NCI-H146 treated with DMSO at 0.1 percent for 48 hours (cell line): ENCODE measurements at regions not wholly inside any gene's neighbourhood (a gene's known extent, or its start where the extent isn't known, plus 50 kb on each side); places are given as distances from the start of the nearest gene placed in this dataset.

ENCODE experiments used
- DNase-seq: peaks from one replicate; lab custom pipeline; 2025; ENCODE audit not compliant: unreplicated experiment; lab: John Stamatoyannopoulos, UW

GRCh38 chr1:81498471-81499462 lies 302.0 kb upstream of the ADGRL2 start:
- peak; percentile 71 for DNase-seq

- DNase-seq, result no peak
Observed at GRCh38 chr1:81496349-81496748, 304.4 kb upstream of the ADGRL2 start.

GRCh38 chr1:81493102-81493869 lies 307.4 kb upstream of the ADGRL2 start:
- no peak for DNase-seq

DNA sequence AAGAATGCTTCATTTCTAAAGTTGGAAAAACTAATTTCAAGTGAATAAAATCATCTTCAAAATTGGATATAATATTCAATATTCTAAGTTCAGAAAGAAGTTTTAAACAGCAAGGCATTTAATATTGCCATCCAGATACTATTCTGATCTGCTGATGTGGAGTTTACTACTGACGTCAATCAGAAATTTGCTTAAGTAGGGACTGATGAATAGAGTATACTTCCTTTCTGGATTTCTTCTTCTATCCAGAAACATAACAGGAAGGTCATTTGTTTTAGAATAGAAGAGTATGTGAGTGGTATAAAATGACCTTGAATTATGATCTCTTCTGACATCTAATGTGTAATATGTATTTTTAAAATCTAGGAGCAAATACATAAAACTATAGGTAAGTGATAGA lies 308.1 kb upstream of the ADGRL2 start:
- no peak for DNase-seq

DNA sequence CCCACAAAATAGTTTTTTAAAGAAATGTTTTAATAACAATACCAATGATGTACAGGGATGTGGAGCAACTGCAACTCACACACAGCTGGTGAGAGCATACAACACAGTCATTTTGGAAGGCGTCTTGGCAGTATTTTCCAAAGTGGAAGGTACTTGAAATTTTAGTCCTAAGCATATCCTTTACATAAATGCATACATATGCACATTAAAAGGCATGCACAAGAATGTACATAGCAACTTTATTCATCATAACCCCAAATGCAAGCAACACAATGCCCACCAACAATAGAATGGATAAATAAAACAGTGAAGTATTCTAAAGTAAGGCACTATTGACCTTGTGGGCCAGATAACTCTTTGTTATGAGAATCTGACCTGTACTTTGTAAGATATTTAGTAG lies 310.1 kb upstream of the ADGRL2 start:
- DNase-seq, result no peak

GRCh38 chr1:81489372-81489934 lies 311.3 kb upstream of the ADGRL2 start:
- no peak for DNase-seq

GRCh38 chr1:81484284-81484683 lies 316.4 kb upstream of the ADGRL2 start:
- no peak for DNase-seq

GRCh38 chr1:81478219-81478618 lies 322.5 kb upstream of the ADGRL2 start:
- no peak for DNase-seq

GRCh38 chr1:81477710-81478109 lies 323.0 kb upstream of the ADGRL2 start:
- DNase-seq, result no peak

GRCh38 chr1:81472387-81472786 lies 328.3 kb upstream of the ADGRL2 start:
- DNase-seq, result no peak

GRCh38 chr1:81471255-81471654 lies 329.5 kb upstream of the ADGRL2 start:
- DNase-seq, result no peak

- DNase-seq, result no peak
Observed at GRCh38 chr1:81470275-81470674, 330.5 kb upstream of the ADGRL2 start.

DNA sequence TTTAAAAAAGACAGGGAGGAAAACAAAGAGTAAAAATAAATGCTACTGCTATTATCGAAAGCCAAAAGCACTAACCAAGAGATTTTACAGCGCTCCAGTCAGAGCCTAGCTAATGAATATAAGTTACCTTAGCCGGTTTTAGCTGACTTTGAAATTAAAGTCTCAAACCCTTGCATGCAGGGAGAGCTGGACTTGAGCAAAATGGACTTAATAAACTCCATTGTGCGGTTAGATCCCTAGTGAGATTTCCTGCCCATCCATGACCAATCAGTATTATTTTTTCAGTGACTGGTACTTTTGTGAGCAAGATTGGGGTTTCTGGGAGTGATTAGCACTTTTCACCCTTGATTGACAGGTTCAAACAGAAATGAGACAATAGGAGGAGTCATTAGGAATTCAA lies 333.4 kb upstream of the ADGRL2 start:
- no peak for DNase-seq

GRCh38 chr1:81466961-81467360 lies 333.8 kb upstream of the ADGRL2 start:
- DNase-seq, result peak; percentile 27

DNA sequence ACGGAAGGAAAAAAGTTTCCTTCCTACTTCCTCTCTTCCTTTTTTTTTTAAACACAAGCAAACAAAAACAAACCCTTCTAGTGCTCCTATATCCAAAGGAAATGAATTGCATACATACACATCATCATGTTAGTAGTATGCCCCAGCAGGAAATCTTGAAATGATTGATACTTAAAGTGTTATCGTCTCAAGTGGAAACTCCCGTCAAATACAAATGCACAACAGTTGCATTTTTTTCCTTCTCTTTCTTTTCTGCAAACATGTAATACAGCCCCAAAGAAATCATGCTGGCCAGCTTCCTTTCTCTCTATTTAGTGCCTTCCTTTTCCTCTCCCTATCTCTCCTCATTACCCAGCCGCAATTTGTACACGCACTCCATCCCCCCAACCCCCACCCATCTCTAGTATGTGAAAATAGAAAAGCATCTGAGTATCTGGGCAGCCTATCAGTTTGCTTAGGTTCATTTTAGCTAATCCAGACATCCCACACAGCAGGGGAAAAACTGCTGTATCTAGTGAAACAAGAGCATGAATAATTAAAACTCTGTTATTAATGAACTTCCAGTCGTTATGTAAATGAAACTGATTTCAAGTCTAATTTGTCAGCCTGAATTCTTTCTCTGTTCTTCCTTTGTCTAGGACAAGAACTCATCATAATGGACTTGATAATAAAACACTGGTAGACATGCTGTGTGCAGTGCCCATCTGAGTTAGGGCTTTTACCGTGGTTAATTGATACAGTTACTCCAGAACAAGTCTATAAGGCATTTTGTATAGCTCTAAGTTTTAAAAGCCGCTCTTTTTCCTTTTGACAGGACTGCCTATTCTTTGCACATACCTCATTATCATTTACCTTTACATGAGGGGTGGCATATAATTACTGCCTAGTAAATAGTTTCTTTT lies 336.5 kb upstream of the ADGRL2 start:
- DNase-seq, result no peak

- no peak for DNase-seq
Observed at GRCh38 chr1:81459043-81459442, 341.7 kb upstream of the ADGRL2 start.

- DNase-seq, result no peak
Observed at GRCh38 chr1:81458186-81458585, 342.5 kb upstream of the ADGRL2 start.

DNA sequence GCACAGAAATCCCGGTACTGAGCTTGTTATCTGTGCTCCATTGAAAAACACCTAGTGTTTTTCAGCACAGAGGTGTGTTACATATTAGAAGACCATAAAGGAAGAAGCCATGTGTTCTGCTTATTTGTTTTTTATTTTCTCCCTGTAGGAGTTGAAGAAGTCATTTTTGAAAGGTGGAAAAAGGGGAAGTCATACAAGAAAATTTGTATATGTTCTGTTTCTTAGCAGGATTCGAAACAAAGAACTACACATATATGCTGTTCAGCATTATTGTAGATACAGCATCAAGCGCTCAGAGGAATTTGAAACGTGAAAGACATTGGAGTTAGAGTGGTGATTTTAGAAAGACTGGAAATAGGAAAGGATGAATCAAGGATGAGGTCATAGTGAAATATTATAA lies 345.3 kb upstream of the ADGRL2 start:
- DNase-seq, result no peak

DNA sequence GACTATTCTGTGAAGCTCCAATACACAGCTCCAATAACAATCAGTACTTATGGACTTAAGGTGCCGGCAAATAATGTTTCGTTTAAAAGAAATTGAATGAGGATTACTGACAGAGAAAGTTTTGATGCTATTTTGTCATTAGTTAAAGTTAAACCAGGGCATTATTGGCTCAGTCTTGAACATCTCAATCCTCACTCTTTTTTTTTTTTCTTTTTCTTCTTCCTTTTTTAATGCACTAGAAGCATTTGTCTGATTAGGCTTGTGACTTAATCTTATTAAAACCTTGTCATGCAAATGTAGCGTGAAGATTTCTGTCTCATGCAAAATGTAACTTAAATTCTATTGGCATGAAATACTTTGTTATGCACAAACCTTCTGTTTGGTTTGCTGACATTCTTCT lies 346.8 kb upstream of the ADGRL2 start:
- no peak for DNase-seq

DNA sequence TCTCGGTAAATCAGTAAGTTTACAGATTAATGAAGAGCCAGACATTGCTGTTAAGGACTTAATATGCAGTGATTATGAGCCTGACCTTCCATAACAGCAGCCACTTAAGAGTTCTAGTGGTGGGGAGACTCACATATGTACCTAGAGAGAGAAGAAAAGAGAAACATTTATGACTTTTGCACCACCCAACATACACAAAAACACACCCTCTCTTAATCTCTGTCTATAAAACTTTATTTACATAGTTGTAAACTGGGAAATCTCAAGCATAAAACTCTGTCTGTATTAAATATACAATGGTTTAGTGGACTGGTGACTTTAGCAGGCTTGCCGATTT lies 347.4 kb upstream of the ADGRL2 start:
- DNase-seq, result no peak
